ENCODE measurements at regions not wholly inside any gene's neighbourhood (a gene's known extent, or its start where the extent isn't known, plus 50 kb on each side); places are given as distances from the start of the nearest gene placed in this dataset.

DNA sequence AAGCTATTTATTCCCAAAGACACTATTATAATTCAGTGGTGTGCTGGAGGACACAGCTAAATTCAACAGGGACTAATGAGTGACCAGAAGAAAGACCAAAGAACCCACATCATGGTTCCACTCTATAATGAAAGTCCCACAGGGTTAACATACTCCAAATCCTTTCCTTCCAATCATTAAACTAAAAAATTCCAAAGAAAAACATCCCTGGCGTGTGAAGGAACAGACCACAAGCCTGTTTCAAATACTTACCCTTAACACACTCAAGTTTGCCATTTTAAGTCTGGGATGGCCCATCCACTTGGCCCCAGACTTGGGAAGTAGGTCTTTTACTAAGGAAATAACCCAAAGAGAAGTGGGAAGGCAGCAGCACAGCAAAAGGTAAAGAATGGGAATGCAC, 150.1 kb upstream of the CCDC150 start:
- TF ChIP-seq, protein P1, sequence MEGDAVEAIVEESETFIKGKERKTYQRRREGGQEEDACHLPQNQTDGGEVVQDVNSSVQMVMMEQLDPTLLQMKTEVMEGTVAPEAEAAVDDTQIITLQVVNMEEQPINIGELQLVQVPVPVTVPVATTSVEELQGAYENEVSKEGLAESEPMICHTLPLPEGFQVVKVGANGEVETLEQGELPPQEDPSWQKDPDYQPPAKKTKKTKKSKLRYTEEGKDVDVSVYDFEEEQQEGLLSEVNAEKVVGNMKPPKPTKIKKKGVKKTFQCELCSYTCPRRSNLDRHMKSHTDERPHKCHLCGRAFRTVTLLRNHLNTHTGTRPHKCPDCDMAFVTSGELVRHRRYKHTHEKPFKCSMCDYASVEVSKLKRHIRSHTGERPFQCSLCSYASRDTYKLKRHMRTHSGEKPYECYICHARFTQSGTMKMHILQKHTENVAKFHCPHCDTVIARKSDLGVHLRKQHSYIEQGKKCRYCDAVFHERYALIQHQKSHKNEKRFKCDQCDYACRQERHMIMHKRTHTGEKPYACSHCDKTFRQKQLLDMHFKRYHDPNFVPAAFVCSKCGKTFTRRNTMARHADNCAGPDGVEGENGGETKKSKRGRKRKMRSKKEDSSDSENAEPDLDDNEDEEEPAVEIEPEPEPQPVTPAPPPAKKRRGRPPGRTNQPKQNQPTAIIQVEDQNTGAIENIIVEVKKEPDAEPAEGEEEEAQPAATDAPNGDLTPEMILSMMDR (conservative IDR thresholded peaks at IDR 0.05; ENCODE audit: low read depth in 2 of 2), result no peak
- TF ChIP-seq POLR2AphosphoS5 (IDR thresholded peaks at IDR 0.05; ENCODE audit: low read depth) (no peak), EZH2 (IDR thresholded peaks at IDR 0.05; ENCODE audit: low read depth, unreplicated experiment) (no peak), REST (IDR thresholded peaks at IDR 0.05; ENCODE audit: unreplicated experiment) (no peak), CREB1 (CRISPR knock-in tag; IDR thresholded peaks at IDR 0.05; ENCODE audit: low read depth) (no peak), EZH2phosphoT487 (IDR thresholded peaks at IDR 0.05; ENCODE audit: unreplicated experiment) (no peak), JUNB (IDR thresholded peaks at IDR 0.05; ENCODE audit: unreplicated experiment) (no peak), NANOG (IDR thresholded peaks at IDR 0.05; ENCODE audit: borderline replicate concordance) (no peak), ZNF462 (CRISPR knock-in tag; IDR thresholded peaks at IDR 0.05) (no peak), ZNF114 (CRISPR knock-in tag; IDR thresholded peaks at IDR 0.05) (no peak), STAT1 (IDR thresholded peaks at IDR 0.05; ENCODE audit: unreplicated experiment) (no peak), ZNF331 (CRISPR knock-in tag; IDR thresholded peaks at IDR 0.05; ENCODE audit: low read depth) (no peak)
- TF ChIP-seq, protein P2, sequence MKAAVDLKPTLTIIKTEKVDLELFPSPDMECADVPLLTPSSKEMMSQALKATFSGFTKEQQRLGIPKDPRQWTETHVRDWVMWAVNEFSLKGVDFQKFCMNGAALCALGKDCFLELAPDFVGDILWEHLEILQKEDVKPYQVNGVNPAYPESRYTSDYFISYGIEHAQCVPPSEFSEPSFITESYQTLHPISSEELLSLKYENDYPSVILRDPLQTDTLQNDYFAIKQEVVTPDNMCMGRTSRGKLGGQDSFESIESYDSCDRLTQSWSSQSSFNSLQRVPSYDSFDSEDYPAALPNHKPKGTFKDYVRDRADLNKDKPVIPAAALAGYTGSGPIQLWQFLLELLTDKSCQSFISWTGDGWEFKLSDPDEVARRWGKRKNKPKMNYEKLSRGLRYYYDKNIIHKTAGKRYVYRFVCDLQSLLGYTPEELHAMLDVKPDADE (IDR thresholded peaks at IDR 0.05), result no peak

Measured in GM23338 (cell line).